ENCODE measurements at regions not wholly inside any gene's neighbourhood (a gene's known extent, or its start where the extent isn't known, plus 50 kb on each side); places are given as distances from the start of the nearest gene placed in this dataset.
"Not testable (repeated sequence)": the region's sequence is repeated elsewhere in the genome, so short reads cannot be mapped to it uniquely, and the experiment has no call there.

- not testable (repeated sequence) for DNase-seq (ENCODE audit: low read depth)
These were observed 50.9 kb upstream of the SFSWAP start for GRCh38 chr12:131659976-131660375.

GRCh38 chr12:131660401-131660800, 50.5 kb upstream of the SFSWAP start:
- DNase-seq (ENCODE audit: low read depth), result not testable (repeated sequence)
